Osteoblast (primary cell): ENCODE measurements at regions not wholly inside any gene's neighbourhood (a gene's known extent, or its start where the extent isn't known, plus 50 kb on each side); places are given as distances from the start of the nearest gene placed in this dataset.

Source experiments
- DNase-seq: peaks from one replicate; pipeline ENCODE4 v3.0.0; 2011; ENCODE audit warnings: low spot score, mixed read lengths; ENCODE audit not compliant: insufficient read length; ENCODE audit errors: missing footprints
- H2AFZ ChIP-seq: 2 replicates; pipeline ENCODE4 v1.6.0; 2011; ENCODE audit warnings: mild to moderate bottlenecking, low read length
- H3K27ac ChIP-seq: 2 replicates; pipeline ENCODE4 v1.5.1; 2011; ENCODE audit warnings: mild to moderate bottlenecking, low read depth, low read length, moderate library complexity
- H3K27me3 ChIP-seq: 2 replicates; pipeline ENCODE4 v1.6.0; 2012; ENCODE audit warnings: mild to moderate bottlenecking, control low read depth, inconsistent platforms, low read length, moderate library complexity; ENCODE audit not compliant: insufficient read depth
- H3K36me3 ChIP-seq: 2 replicates; pipeline ENCODE4 v1.5.1; 2011; ENCODE audit warnings: mild to moderate bottlenecking, low read length, control low read depth, moderate library complexity; ENCODE audit not compliant: insufficient read depth
- H3K4me1 ChIP-seq: 2 replicates; pipeline ENCODE4 v1.5.1; 2011; ENCODE audit warnings: mild to moderate bottlenecking, low read length, control low read depth, moderate library complexity; ENCODE audit not compliant: insufficient read depth
- H3K4me2 ChIP-seq: 2 replicates; pipeline ENCODE4 v1.6.0; 2011; ENCODE audit warnings: mild to moderate bottlenecking, low read length; ENCODE audit not compliant: insufficient read depth
- H3K4me3 ChIP-seq: fragments of 200-600 bp; sonication (generic); 3 replicates; pipeline ENCODE4 v1.5.1; 2012; ENCODE audit warnings: mild to moderate bottlenecking, low read length, inconsistent platforms; ENCODE audit not compliant: insufficient read depth
- H3K79me2 ChIP-seq: 2 replicates; pipeline ENCODE4 v1.6.0; 2012; ENCODE audit warnings: mild to moderate bottlenecking, low read length, control low read depth, inconsistent platforms; ENCODE audit not compliant: insufficient read depth
- H3K9me3 ChIP-seq: 2 replicates; pipeline ENCODE4 v1.5.1; 2011; ENCODE audit warnings: low read depth, low read length, control low read depth
- H4K20me1 ChIP-seq: 2 replicates; pipeline ENCODE4 v1.6.0; 2012; ENCODE audit warnings: mild to moderate bottlenecking, low read length, control low read depth; ENCODE audit not compliant: insufficient read depth
- TF ChIP-seq, protein P1 (sequence below): IDR thresholded peaks from 2 replicates; pipeline ENCODE4 v1.5.1; 2011; ENCODE audit warnings: mild to moderate bottlenecking, low read depth, low read length, moderate library complexity; ENCODE audit errors: extremely low read depth

- Histone ChIP-seq H2AFZ (peak overlapping the region; percentile 10), H3K4me3 (no peak overlapping the region), H3K4me2 (peak overlapping the region; percentile 2)
These were observed 860.9 kb upstream of the LCORL start for GRCh38 chr4:18882468-18882867.

GRCh38 chr4:18881556-18881955, 860.0 kb upstream of the LCORL start:
- no peak overlapping the region for H3K4me2 ChIP-seq
- no peak overlapping the region for H2AFZ ChIP-seq

More at GRCh38 chr4:18882468-18882867, 860.9 kb upstream of the LCORL start:
- DNase-seq, result no peak
- no peak overlapping the region for H3K27ac ChIP-seq
- H3K4me1 ChIP-seq, result no peaks in the 10 kb centered on the region
- no peaks in the 10 kb centered on the region for H3K79me2 ChIP-seq
- H3K27me3 ChIP-seq, result no peaks in the 10 kb centered on the region
- H3K36me3 ChIP-seq, result no peaks in the 10 kb centered on the region
- TF ChIP-seq, protein P1, sequence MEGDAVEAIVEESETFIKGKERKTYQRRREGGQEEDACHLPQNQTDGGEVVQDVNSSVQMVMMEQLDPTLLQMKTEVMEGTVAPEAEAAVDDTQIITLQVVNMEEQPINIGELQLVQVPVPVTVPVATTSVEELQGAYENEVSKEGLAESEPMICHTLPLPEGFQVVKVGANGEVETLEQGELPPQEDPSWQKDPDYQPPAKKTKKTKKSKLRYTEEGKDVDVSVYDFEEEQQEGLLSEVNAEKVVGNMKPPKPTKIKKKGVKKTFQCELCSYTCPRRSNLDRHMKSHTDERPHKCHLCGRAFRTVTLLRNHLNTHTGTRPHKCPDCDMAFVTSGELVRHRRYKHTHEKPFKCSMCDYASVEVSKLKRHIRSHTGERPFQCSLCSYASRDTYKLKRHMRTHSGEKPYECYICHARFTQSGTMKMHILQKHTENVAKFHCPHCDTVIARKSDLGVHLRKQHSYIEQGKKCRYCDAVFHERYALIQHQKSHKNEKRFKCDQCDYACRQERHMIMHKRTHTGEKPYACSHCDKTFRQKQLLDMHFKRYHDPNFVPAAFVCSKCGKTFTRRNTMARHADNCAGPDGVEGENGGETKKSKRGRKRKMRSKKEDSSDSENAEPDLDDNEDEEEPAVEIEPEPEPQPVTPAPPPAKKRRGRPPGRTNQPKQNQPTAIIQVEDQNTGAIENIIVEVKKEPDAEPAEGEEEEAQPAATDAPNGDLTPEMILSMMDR, result no peak
- no peaks in the 10 kb centered on the region for H3K9me3 ChIP-seq
- H4K20me1 ChIP-seq, result no peaks in the 10 kb centered on the region

GRCh38 chr4:18880871-18881270, 859.3 kb upstream of the LCORL start:
- Histone ChIP-seq H2AFZ (no peak overlapping the region), H3K27me3 (no peaks in the 10 kb centered on the region)
- TF ChIP-seq, protein P1, result no peak

More at GRCh38 chr4:18881556-18881955, 860.0 kb upstream of the LCORL start:
- Histone ChIP-seq H3K4me3 (no peak overlapping the region), H4K20me1 (no peaks in the 10 kb centered on the region), H3K27me3 (no peaks in the 10 kb centered on the region), H3K36me3 (no peaks in the 10 kb centered on the region), H3K79me2 (no peaks in the 10 kb centered on the region), H3K9me3 (no peaks in the 10 kb centered on the region), H3K4me1 (no peaks in the 10 kb centered on the region), H3K27ac (no peak overlapping the region)
- no peak for DNase-seq
- TF ChIP-seq, protein P1, result no peak

GRCh38 chr4:18878561-18878960, 857.0 kb upstream of the LCORL start:
- TF ChIP-seq, protein P1, result no peak
- no peak for DNase-seq
- no peaks in the 10 kb centered on the region for H3K27me3 ChIP-seq
- no peak overlapping the region for H3K27ac ChIP-seq
- H3K4me3 ChIP-seq, result no peak overlapping the region
- no peaks in the 10 kb centered on the region for H3K79me2 ChIP-seq
- no peaks in the 10 kb centered on the region for H4K20me1 ChIP-seq
- H3K4me2 ChIP-seq, result no peak overlapping the region
- H3K9me3 ChIP-seq, result no peaks in the 10 kb centered on the region
- H3K4me1 ChIP-seq, result no peaks in the 10 kb centered on the region
- H2AFZ ChIP-seq, result no peak overlapping the region
- H3K36me3 ChIP-seq, result no peaks in the 10 kb centered on the region

More at GRCh38 chr4:18880871-18881270, 859.3 kb upstream of the LCORL start:
- H3K9me3 ChIP-seq, result no peaks in the 10 kb centered on the region
- no peak overlapping the region for H3K4me3 ChIP-seq
- H3K27ac ChIP-seq, result no peak overlapping the region
- no peak for DNase-seq
- no peaks in the 10 kb centered on the region for H3K79me2 ChIP-seq
- no peaks in the 10 kb centered on the region for H4K20me1 ChIP-seq
- H3K36me3 ChIP-seq, result no peaks in the 10 kb centered on the region
- no peak overlapping the region for H3K4me2 ChIP-seq
- no peaks in the 10 kb centered on the region for H3K4me1 ChIP-seq
